NT2/D1 (cell line): ENCODE measurements at regions not wholly inside any gene's neighbourhood (a gene's known extent, or its start where the extent isn't known, plus 50 kb on each side); places are given as distances from the start of the nearest gene placed in this dataset.

Experiments used
- DNase-seq: peaks from one replicate; pipeline ENCODE4 v3.0.0-alpha.2; 2011; ENCODE audit warnings: low read depth, low spot score
- H3K27me3 ChIP-seq: 2 replicates; pipeline ENCODE4 v1.6.0; 2011; ENCODE audit warnings: mild to moderate bottlenecking; ENCODE audit not compliant: insufficient read length, insufficient read depth
- H3K36me3 ChIP-seq: 2 replicates; pipeline ENCODE4 v1.6.1; 2011; ENCODE audit warnings: mild to moderate bottlenecking, low read length, mixed read lengths; ENCODE audit not compliant: insufficient read depth, insufficient read length
- H3K4me1 ChIP-seq: 2 replicates; pipeline ENCODE4 v1.5.1; 2011; ENCODE audit not compliant: insufficient read depth, insufficient read length
- H3K4me3 ChIP-seq: 2 replicates; pipeline ENCODE4 v1.5.1; 2011; ENCODE audit warnings: low read depth; ENCODE audit not compliant: insufficient read length
- H3K9ac ChIP-seq: 2 replicates; pipeline ENCODE4 v1.6.0; 2011; ENCODE audit warnings: low read depth; ENCODE audit not compliant: insufficient read length
- H3K9me3 ChIP-seq: 2 replicates; pipeline ENCODE4 v1.5.1; 2011; ENCODE audit warnings: mild to moderate bottlenecking, low read length; ENCODE audit not compliant: insufficient read depth
- SUZ12 ChIP-seq: IDR thresholded peaks from 2 replicates; pipeline ENCODE4 v1.6.1; 2011; ENCODE audit not compliant: insufficient read length, insufficient read depth; ENCODE audit errors: extremely low read depth
- YY1 ChIP-seq: IDR thresholded peaks from 2 replicates; pipeline ENCODE4 v1.6.1; 2011; ENCODE audit not compliant: insufficient read length, insufficient read depth
- ZNF274 ChIP-seq: IDR thresholded peaks from 2 replicates; pipeline ENCODE4 v1.6.1; 2011; ENCODE audit warnings: mild to moderate bottlenecking, low read depth, low read length

DNA sequence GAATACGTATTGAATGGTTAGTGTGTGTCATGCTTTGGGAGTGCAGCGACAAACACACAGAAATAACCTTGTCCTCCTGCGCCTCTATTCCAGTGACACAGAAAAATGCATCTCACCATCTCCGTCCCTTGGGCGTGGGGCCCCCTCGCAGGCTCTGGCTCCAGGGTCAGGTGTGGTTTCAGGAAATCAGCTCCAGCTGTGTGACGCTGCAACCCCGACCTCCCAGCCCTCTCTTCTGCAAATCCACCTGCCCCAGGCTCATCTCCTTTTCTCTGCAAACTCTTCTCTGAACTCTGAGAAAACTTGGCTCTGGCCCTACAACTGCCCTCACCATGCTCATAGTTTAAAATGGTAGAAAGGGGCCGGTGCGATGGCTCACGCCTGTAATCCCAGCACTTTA is 51.3 kb upstream of the ZNF536 start:
- H3K9ac ChIP-seq, result no peak overlapping the region
- no peak overlapping the region for H3K4me3 ChIP-seq
- H3K4me1 ChIP-seq, result peaks cover 2% of the 10 kb centered on the region
- no peak for DNase-seq
- TF ChIP-seq YY1 (no peak), ZNF274 (no peak), SUZ12 (no peak)
- H3K36me3 ChIP-seq, result no peaks in the 10 kb centered on the region
- H3K27me3 ChIP-seq, result no peaks in the 10 kb centered on the region
- H3K9me3 ChIP-seq, result no peaks in the 10 kb centered on the region
